SW480 (cell line): ENCODE measurements at regions not wholly inside any gene's neighbourhood (a gene's known extent, or its start where the extent isn't known, plus 50 kb on each side); places are given as distances from the start of the nearest gene placed in this dataset.

Experiments
- DNase-seq: peaks from one replicate; pipeline ENCODE4 v3.0.0-alpha.2; 2016; ENCODE audit warnings: low spot score

GRCh38 chr4:32569861-32570260 lies 1849.7 kb downstream of the PCDH7 start:
- DNase-seq, result no peak

GRCh38 chr4:32572366-32572765 lies 1852.2 kb downstream of the PCDH7 start:
- DNase-seq, result no peak

GRCh38 chr4:32574803-32575202 lies 1854.6 kb downstream of the PCDH7 start:
- DNase-seq, result no peak

- DNase-seq, result no peak
Observed at GRCh38 chr4:32589097-32589496, 1868.9 kb downstream of the PCDH7 start.

GRCh38 chr4:32589853-32590252 lies 1869.7 kb downstream of the PCDH7 start:
- DNase-seq, result no peak

GRCh38 chr4:32597354-32597753 lies 1877.2 kb downstream of the PCDH7 start:
- DNase-seq, result no peak

GRCh38 chr4:32601848-32602247 lies 1881.7 kb downstream of the PCDH7 start:
- DNase-seq, result no peak

- no peak for DNase-seq
Observed at GRCh38 chr4:32607978-32608377, 1887.8 kb downstream of the PCDH7 start.

GRCh38 chr4:32624943-32625603 lies 1904.9 kb downstream of the PCDH7 start:
- DNase-seq, result no peak

GRCh38 chr4:32625687-32626337 lies 1905.6 kb downstream of the PCDH7 start:
- no peak for DNase-seq

GRCh38 chr4:32631831-32632230 lies 1911.7 kb downstream of the PCDH7 start:
- no peak for DNase-seq

- no peak for DNase-seq
Observed at GRCh38 chr4:32633421-32633820, 1913.3 kb downstream of the PCDH7 start.

- DNase-seq, result no peak
Observed at GRCh38 chr4:32645653-32646052, 1925.5 kb downstream of the PCDH7 start.

GRCh38 chr4:32658019-32658418 lies 1937.8 kb downstream of the PCDH7 start:
- DNase-seq, result no peak

- DNase-seq, result no peak
Observed at GRCh38 chr4:32661229-32661628, 1941.1 kb downstream of the PCDH7 start.

- no peak for DNase-seq
Observed at GRCh38 chr4:32662803-32663202, 1942.6 kb downstream of the PCDH7 start.

- DNase-seq, result no peak
Observed at GRCh38 chr4:32672359-32672758, 1952.2 kb downstream of the PCDH7 start.

GRCh38 chr4:32680946-32681345 lies 1960.8 kb downstream of the PCDH7 start:
- no peak for DNase-seq

GRCh38 chr4:32684160-32684559 lies 1964.0 kb downstream of the PCDH7 start:
- no peak for DNase-seq

- no peak for DNase-seq
Observed at GRCh38 chr4:32686123-32686522, 1966.0 kb downstream of the PCDH7 start.

GRCh38 chr4:32689518-32689917 lies 1969.3 kb downstream of the PCDH7 start:
- DNase-seq, result no peak

GRCh38 chr4:32697281-32697814 lies 1977.2 kb downstream of the PCDH7 start:
- no peak for DNase-seq

GRCh38 chr4:32700838-32701237 lies 1980.7 kb downstream of the PCDH7 start:
- DNase-seq, result peak; percentile 1

GRCh38 chr4:32706893-32707292 lies 1986.7 kb downstream of the PCDH7 start:
- no peak for DNase-seq
